Large intestine (tissue), 3 donors: ENCODE measurements at regions not wholly inside any gene's neighbourhood (a gene's known extent, or its start where the extent isn't known, plus 50 kb on each side); places are given as distances from the start of the nearest gene placed in this dataset.

Experiments
- DNase-seq, 2 donors: peaks; one replicate each; pipeline versions ENCODE4 v3.0.0 to v3.0.0-alpha.2; 2013
- H3K27ac ChIP-seq: one replicate; pipeline ENCODE4 v1.5.1; 2013; ENCODE audit warnings: low read length
- H3K27me3 ChIP-seq: 2 replicates; pipeline ENCODE4 v1.6.1; 2013; ENCODE audit warnings: low read length; ENCODE audit not compliant: control insufficient read depth, insufficient read depth
- H3K36me3 ChIP-seq: 2 replicates; pipeline ENCODE4 v1.6.1; 2013; ENCODE audit warnings: low read length; ENCODE audit not compliant: control insufficient read depth, insufficient read depth
- H3K4me1 ChIP-seq: one replicate; pipeline ENCODE4 v1.6.1; 2013; ENCODE audit warnings: low read length; ENCODE audit not compliant: control insufficient read depth, insufficient read depth
- H3K4me3 ChIP-seq: one replicate; pipeline ENCODE4 v1.5.1; 2013; ENCODE audit warnings: low read length
- H3K9me3 ChIP-seq: one replicate; pipeline ENCODE4 v1.6.1; 2013; ENCODE audit warnings: mild to moderate bottlenecking, low read depth, low read length, moderate library complexity; ENCODE audit not compliant: control insufficient read depth
- WGBS: methylation state at CpG from one replicate; pipeline ENCODE4 v1.1.5; 2013; ENCODE audit warnings: low lambda C conversion rate; ENCODE audit not compliant: insufficient coverage; 5-methylcytosine and 5-hydroxymethylcytosine counted together

DNA sequence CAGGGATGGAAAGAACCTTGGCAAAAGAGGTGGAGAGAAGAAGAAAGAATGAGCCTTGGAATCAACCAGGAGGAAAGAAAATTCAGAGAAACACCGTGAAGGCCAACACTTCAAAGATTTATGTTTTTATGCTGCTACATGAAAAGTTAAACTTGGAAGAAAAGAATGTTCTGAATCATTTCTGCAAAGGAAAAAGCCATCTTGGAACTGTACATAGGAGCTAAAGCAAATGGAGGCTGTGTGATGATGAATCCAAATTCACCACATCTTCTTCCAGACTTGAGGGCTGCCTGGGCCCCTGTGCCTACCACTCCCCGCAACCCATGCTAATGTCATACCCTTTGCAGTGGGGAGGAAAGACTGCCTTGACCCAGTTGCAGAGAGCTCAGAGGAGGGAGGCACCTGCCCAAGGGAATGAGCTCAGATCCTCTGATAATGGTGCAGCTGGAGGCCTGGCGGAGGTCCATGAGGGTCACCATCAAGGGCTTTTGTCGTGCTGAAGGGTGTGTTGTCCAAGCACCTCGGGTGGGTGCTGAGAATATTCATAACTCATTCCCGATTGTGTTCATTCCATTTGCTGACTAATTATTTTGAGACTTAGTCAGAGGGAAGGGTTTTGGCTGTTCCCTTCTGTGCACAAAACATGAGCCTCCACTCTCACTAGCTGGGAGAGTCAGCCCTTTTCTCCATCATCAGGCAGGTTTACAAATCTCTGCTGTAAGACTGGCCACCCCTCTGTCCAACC, 245.8 kb upstream of the JAG1 start:
- no peak for DNase-seq
- H3K4me3 ChIP-seq = no peak overlapping the region
- no peaks in the 10 kb centered on the region for H3K36me3 ChIP-seq
- no peaks in the 10 kb centered on the region for H3K27me3 ChIP-seq
- WGBS = no CpG with 5 or more reads among the region's 6 CpGs
- H3K4me1 ChIP-seq = no peaks in the 10 kb centered on the region
- H3K9me3 ChIP-seq = no peaks in the 10 kb centered on the region
- H3K27ac ChIP-seq = no peak overlapping the region

DNA sequence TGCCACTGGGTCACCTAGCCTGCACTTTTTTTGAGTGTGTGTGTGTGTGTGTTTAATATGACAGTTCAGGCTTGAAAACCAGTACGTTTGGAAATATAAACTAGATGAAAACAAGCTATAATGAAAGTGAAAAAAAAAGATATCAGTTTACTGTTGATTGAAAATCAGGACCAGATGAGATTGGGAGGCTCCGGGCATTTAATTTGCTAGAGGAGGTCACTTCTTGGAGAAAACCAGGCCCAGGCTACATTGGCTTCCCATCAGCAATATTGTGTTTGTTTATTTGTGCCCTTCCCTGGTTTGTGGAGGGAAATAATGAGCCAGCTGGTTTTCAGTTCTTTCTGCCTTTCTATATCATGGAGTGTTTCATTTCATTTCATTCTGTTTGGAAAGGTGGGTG, 246.6 kb upstream of the JAG1 start:
- no peak for DNase-seq
- WGBS = no CpG with 5 or more reads among the region's 2 CpGs
- no peaks in the 10 kb centered on the region for H3K9me3 ChIP-seq
- H3K27me3 ChIP-seq = no peaks in the 10 kb centered on the region
- H3K4me3 ChIP-seq = no peak overlapping the region
- no peaks in the 10 kb centered on the region for H3K36me3 ChIP-seq
- H3K27ac ChIP-seq = no peak overlapping the region
- H3K4me1 ChIP-seq = no peaks in the 10 kb centered on the region

DNA sequence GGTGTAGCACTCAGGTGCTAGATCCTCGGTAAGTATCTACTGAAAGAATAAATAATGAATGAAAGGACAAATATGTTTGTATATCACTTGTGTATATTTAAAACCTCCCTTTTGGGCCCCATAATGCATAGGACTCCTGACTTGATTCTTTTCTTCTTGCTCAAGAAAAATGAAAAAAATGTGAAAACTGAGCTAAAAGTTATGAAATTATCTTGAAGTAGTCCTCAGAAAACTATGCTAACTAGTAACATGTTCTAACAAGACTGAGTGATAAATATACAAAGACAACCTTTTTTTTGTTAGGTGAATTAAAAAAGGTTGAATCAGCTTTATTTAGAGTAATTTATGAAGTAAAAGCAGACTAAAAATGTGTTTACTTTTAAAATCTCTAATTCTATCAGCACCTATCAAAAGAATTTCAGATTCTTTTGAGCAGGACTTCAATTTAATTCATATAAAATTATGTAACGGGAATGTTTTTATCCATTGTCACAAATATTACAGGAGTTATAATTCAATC, 247.8 kb upstream of the JAG1 start:
- Histone ChIP-seq H3K27ac (no peak overlapping the region), H3K4me3 (no peak overlapping the region), H3K36me3 (no peaks in the 10 kb centered on the region), H3K9me3 (no peaks in the 10 kb centered on the region), H3K27me3 (no peaks in the 10 kb centered on the region), H3K4me1 (no peaks in the 10 kb centered on the region)
- DNase-seq = no peak
- WGBS = 100% methylated on average over 1 of the region's 2 CpGs

DNA sequence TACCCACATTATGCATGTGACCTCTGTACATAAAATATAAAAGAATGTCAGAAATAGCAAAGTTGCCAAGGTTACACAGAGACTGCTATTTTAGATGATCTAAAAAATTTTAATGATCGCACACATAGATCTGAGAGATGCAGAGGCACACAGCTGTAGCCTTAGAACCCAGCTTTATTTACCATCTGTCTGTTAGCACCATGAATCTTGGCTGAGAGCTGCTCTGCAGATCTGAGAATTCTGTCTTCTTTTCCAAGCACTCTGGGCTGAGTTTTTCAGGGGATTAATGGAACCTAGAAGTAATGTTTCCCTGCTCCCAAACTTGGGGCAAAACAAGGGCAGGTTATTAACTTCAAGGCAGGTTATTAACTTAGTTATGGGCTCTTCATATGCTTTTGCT, 248.7 kb upstream of the JAG1 start:
- no peak for DNase-seq
- H3K4me1 ChIP-seq = no peaks in the 10 kb centered on the region
- WGBS = no CpG with 5 or more reads among the region's 1 CpG
- H3K9me3 ChIP-seq = no peaks in the 10 kb centered on the region
- no peaks in the 10 kb centered on the region for H3K36me3 ChIP-seq
- H3K4me3 ChIP-seq = no peak overlapping the region
- H3K27me3 ChIP-seq = no peaks in the 10 kb centered on the region
- H3K27ac ChIP-seq = no peak overlapping the region

DNA sequence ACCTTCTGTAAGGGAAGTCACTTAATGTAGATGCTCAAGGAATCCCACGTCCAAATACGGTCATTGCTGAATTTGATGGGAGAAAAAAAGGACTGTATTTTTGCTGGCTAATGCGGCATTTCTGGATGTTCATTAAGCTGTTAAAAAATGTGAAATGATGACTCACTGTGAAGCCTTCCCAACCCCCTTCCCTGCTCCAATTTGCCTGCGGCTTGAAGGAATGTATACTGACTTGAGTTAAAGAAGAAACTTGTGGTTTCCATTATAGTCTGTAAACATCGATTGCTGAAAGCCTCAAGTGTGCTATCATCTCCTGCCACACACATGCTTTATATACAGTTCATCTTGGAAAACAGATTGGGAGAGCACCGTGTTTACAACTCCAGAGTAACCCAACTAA, 249.1 kb upstream of the JAG1 start:
- H3K4me3 ChIP-seq = no peak overlapping the region
- no CpG with 5 or more reads among the region's 6 CpGs for WGBS
- DNase-seq = peak; percentile 15 to 30
- H3K27me3 ChIP-seq = no peaks in the 10 kb centered on the region
- no peak overlapping the region for H3K27ac ChIP-seq
- no peaks in the 10 kb centered on the region for H3K36me3 ChIP-seq
- H3K9me3 ChIP-seq = no peaks in the 10 kb centered on the region
- no peaks in the 10 kb centered on the region for H3K4me1 ChIP-seq

DNA sequence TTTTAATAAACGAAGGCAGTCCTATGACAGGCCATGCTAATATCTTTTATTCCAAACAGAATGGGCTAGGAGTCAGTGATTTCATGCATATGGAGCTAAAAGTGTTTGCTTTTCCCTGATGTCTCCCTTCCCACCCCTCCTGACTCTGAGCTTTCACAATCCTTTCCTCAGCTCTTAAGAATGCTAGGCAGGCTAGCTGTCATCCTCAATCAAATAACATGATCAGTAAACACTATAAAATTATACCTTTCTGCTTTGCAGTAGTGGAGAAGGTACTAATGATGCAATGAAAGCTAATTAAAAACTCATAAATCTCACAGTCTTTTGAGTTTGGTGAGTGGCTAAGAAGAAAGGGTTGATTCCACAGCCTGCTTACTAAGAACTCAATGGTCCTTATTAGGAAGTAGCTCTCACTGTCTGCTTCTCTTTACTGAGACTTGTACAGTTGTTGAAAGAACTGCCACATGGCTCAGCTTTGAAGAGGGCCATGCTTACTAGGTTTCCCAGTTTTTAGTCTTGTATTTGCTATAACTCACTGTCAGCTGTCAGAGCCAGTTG, 250.9 kb upstream of the JAG1 start:
- Histone ChIP-seq H3K4me1 (no peaks in the 10 kb centered on the region), H3K4me3 (no peak overlapping the region), H3K9me3 (no peaks in the 10 kb centered on the region), H3K27me3 (no peaks in the 10 kb centered on the region), H3K27ac (no peak overlapping the region), H3K36me3 (no peaks in the 10 kb centered on the region)
- no peak for DNase-seq
- 71% methylated on average over 1 of the region's 1 CpG for whole genome bisulfite sequencing

DNA sequence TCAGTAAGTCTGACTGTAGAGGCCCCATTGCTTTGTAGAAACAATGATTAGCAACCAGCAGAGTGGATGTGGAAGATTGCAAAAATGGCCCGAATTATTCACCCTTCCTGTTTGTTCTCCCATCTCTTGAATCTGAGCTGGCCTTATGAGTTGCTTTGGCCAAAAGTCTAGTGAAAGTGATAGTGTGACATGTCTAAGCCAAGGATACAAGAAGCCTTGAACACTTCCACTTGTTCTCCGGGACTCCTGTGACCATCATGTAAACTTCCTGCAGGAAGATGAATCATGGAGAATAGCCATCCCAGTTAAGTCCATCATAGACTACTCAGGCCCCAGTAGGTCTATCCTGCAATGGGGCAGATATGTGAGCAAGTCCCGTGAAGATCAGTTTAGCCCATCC, 252.0 kb upstream of the JAG1 start:
- Histone ChIP-seq H3K27me3 (no peaks in the 10 kb centered on the region), H3K36me3 (no peaks in the 10 kb centered on the region), H3K27ac (no peak overlapping the region), H3K9me3 (no peaks in the 10 kb centered on the region), H3K4me1 (no peaks in the 10 kb centered on the region), H3K4me3 (no peak overlapping the region)
- DNase-seq = no peak
- 100% methylated on average over 1 of the region's 3 CpGs for WGBS

DNA sequence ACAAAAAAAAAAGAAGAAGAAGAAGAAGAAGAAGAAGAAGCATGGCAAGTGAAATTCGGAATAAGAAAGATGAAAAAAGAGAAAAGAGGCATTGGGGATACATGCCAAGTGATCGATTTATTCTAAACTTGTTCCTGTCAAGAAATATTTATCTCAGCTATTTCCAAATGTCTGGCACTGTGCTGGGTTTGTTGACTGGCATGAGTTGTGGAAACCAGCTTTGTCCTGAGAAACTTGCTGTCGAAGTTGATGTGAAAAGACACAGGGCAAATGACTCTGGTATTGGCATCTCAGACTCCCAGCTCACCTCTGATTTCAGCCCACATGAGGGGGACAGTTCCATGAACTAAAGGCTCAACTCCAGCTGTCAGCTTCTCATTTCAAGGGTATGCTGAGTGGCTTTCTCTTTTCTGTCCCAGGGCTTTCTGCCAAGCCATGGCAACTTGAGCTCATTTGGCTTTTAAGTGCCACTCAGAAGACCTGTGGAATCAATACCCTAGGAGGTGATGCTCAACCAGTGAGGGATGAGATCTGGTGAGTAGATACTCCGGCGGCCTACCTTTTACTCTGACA, 253.3 kb upstream of the JAG1 start:
- no peak overlapping the region for H3K27ac ChIP-seq
- 100% methylated on average over 1 of the region's 5 CpGs for WGBS
- H3K4me1 ChIP-seq = no peaks in the 10 kb centered on the region
- no peaks in the 10 kb centered on the region for H3K27me3 ChIP-seq
- no peak overlapping the region for H3K4me3 ChIP-seq
- no peak for DNase-seq
- no peaks in the 10 kb centered on the region for H3K9me3 ChIP-seq
- H3K36me3 ChIP-seq = no peaks in the 10 kb centered on the region

DNA sequence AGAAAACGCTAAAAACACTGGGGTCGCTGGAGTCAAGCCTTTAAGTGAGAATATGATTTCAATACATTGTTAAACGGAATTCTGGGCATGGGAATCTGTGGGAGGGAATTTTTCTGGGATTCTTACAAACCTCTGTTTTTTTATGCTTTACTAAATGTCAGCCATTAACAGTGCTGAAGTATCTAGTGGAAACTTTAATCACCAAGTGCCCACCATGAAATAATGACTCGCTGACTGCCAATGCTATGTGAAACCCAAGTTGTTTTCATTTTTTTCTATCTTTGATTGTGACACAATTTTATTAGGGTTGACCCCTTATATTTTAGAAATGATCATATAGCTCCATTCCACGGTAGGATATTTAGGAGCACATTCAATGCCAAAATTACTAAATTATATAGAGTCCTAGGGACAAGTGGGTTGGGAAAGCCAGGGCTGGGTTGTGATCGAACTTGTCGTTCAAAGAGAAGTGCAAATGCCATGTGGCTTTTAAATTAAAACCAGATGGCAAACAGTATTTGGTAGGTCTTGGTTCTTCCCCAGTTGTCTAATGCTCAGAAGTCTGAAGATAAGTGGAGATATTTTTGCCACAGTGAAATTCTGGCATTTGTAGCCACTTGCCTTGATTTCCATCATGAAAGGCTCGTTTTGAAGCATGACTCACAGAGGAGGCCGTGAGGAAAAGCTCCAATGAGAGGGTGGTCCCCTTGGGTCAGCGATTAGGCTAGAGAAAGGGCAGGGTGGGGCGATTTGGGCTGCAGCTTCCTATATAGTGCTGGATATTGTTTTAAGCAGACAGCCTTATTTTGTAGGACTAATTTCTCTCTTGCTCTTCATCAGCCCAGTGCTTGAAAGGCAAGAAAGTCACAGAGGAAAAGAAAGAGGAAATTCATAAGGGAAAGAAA, 254.4 kb upstream of the JAG1 start:
- DNase-seq = no peak
- no peak overlapping the region for H3K27ac ChIP-seq
- no peaks in the 10 kb centered on the region for H3K4me1 ChIP-seq
- no peak overlapping the region for H3K4me3 ChIP-seq
- H3K36me3 ChIP-seq = no peaks in the 10 kb centered on the region
- 90% methylated on average over 4 of the region's 11 CpGs for WGBS
- H3K9me3 ChIP-seq = no peaks in the 10 kb centered on the region
- no peaks in the 10 kb centered on the region for H3K27me3 ChIP-seq

DNA sequence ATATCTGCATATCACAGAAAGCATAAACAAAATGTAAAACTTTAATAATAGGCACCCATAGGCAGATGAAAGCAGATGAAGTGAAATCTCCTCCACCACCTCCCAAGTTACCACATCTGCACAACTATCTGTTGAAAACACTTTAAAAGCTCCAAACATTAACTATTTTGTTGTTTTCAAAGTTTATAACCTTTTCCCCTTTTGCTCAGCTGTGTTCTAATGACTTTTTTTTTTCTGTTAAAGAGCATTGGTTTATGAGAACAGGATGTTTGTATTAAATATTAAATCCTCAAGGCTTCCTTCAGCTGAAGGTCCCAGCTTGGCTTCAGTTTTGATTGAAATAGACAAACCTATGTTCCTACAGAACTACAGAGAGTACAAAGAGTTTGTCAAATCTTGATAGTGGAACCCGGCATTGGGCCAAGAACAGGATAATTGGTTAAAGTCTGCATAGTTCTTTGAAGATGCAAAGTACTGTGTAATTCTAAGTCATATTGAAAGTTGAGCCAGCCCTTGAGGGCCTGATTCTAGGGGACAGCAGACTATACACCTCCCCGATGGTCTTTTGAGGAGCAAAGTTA, 255.1 kb upstream of the JAG1 start:
- H3K9me3 ChIP-seq = no peaks in the 10 kb centered on the region
- no peak overlapping the region for H3K4me3 ChIP-seq
- WGBS = 80% methylated on average over 2 of the region's 2 CpGs
- no peak overlapping the region for H3K27ac ChIP-seq
- no peaks in the 10 kb centered on the region for H3K4me1 ChIP-seq
- DNase-seq = no peak
- no peaks in the 10 kb centered on the region for H3K27me3 ChIP-seq
- no peaks in the 10 kb centered on the region for H3K36me3 ChIP-seq
